IPS-20b (cell line): ENCODE measurements at regions not wholly inside any gene's neighbourhood (a gene's known extent, or its start where the extent isn't known, plus 50 kb on each side); places are given as distances from the start of the nearest gene placed in this dataset.

Experiments used
- H3K27ac ChIP-seq: one replicate; pipeline ENCODE4 v1.5.1; 2013; ENCODE audit warnings: low read length
- H3K27me3 ChIP-seq: 2 replicates; pipeline ENCODE4 v1.6.1; 2013; ENCODE audit warnings: mild to moderate bottlenecking, low read length, inconsistent platforms; ENCODE audit not compliant: insufficient read depth
- H3K36me3 ChIP-seq: 2 replicates; pipeline ENCODE4 v1.6.1; 2013; ENCODE audit warnings: low read depth, mild to moderate bottlenecking, inconsistent platforms, low read length, moderate library complexity; ENCODE audit not compliant: insufficient read depth
- H3K4me1 ChIP-seq: 2 replicates; pipeline ENCODE4 v1.6.1; 2013; ENCODE audit warnings: mild to moderate bottlenecking, control low read depth, inconsistent platforms, low read length, moderate library complexity; ENCODE audit not compliant: insufficient read depth
- H3K4me3 ChIP-seq: 2 replicates; pipeline ENCODE4 v1.5.1; 2013; ENCODE audit warnings: mild to moderate bottlenecking, low read length, inconsistent platforms
- H3K9ac ChIP-seq: 2 replicates; pipeline ENCODE4 v1.6.1; 2013; ENCODE audit warnings: low read depth, mild to moderate bottlenecking, inconsistent platforms, low read length, moderate library complexity
- H3K9me3 ChIP-seq: 2 replicates; pipeline ENCODE4 v1.6.1; 2013; ENCODE audit warnings: mild to moderate bottlenecking, low read depth, low read length, inconsistent platforms; ENCODE audit not compliant: insufficient read depth

GRCh38 chr4:188485906-188486305 lies 346.7 kb downstream of the TRIML1 start:
- H3K36me3 ChIP-seq, result no peaks in the 10 kb centered on the region
- H3K27me3 ChIP-seq, result no peaks in the 10 kb centered on the region
- H3K4me3 ChIP-seq, result no peak overlapping the region
- H3K4me1 ChIP-seq, result no peaks in the 10 kb centered on the region
- H3K9me3 ChIP-seq, result no peaks in the 10 kb centered on the region
- no peak overlapping the region for H3K9ac ChIP-seq
- no peak overlapping the region for H3K27ac ChIP-seq

DNA sequence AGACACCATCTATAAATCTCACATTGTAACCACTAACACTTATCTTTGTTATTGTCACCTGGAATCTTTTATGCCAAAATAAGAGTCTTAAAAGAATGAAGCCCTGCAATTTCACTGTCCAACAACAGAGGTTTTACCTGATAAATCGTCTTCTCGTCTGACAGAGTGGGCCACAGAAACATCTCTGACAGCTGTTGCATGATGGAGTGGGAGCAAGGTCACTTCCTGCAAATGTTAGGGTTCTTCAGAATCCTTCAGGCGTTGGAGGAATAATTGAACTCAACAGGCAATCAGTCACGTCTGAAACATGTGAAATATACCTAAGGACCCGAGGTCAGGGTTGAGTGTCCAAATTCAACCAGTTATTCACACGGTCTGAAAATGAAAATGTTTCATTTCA lies 353.6 kb downstream of the TRIML1 start:
- H3K4me1 ChIP-seq, result no peaks in the 10 kb centered on the region
- no peak overlapping the region for H3K9ac ChIP-seq
- H3K27ac ChIP-seq, result no peak overlapping the region

GRCh38 chr4:188495169-188495568 lies 355.9 kb downstream of the TRIML1 start:
- no peaks in the 10 kb centered on the region for H3K36me3 ChIP-seq
- no peaks in the 10 kb centered on the region for H3K4me1 ChIP-seq
- H3K4me3 ChIP-seq, result no peak overlapping the region
- no peak overlapping the region for H3K27ac ChIP-seq
- H3K9me3 ChIP-seq, result peaks cover 13% of the 10 kb centered on the region; the same call in 1 of the 2 replicates
- no peaks in the 10 kb centered on the region for H3K27me3 ChIP-seq
- H3K9ac ChIP-seq, result no peak overlapping the region

More for the DNA sequence above, 353.6 kb downstream of the TRIML1 start:
- Histone ChIP-seq H3K36me3 (no peaks in the 10 kb centered on the region), H3K27me3 (no peaks in the 10 kb centered on the region), H3K9me3 (peaks cover 13% of the 10 kb centered on the region; the same call in 1 of the 2 replicates), H3K4me3 (no peak overlapping the region)

DNA sequence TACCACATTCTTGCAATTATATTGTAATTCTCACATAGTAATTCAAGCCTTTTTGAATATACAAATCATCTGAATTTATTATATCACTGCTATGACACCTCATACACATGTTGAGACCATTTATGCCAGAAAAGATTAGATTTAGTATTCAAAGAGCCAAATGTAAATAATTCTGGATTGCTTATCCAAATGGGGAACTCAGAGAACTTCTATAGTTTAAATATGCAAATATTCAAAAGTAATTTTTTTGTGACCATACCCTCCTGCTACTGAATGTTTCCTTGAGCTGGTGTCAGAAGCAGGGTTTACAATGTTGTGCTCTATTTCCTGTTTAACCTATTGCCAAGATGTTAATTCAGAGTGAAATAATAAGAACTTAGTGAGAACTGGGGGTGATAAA lies 372.2 kb downstream of the TRIML1 start:
- Histone ChIP-seq H3K27ac (no peak overlapping the region), H3K4me1 (no peaks in the 10 kb centered on the region), H3K27me3 (no peaks in the 10 kb centered on the region), H3K9me3 (no peaks in the 10 kb centered on the region), H3K36me3 (no peaks in the 10 kb centered on the region), H3K4me3 (no peak overlapping the region), H3K9ac (no peak overlapping the region)

GRCh38 chr4:188532751-188533150 lies 393.5 kb downstream of the TRIML1 start:
- Histone ChIP-seq H3K9ac (no peak overlapping the region), H3K4me3 (no peak overlapping the region), H3K27me3 (no peaks in the 10 kb centered on the region), H3K4me1 (no peaks in the 10 kb centered on the region; the same call in 1 of the 2 replicates), H3K36me3 (no peaks in the 10 kb centered on the region), H3K27ac (no peak overlapping the region), H3K9me3 (peaks cover under 1% of the 10 kb centered on the region; the same call in 1 of the 2 replicates)

GRCh38 chr4:188534297-188534696 lies 395.1 kb downstream of the TRIML1 start:
- Histone ChIP-seq H3K27ac (no peak overlapping the region), H3K9ac (no peak overlapping the region), H3K27me3 (no peaks in the 10 kb centered on the region), H3K4me3 (no peak overlapping the region), H3K36me3 (no peaks in the 10 kb centered on the region), H3K4me1 (no peaks in the 10 kb centered on the region; the same call in 1 of the 2 replicates), H3K9me3 (peaks cover 13% of the 10 kb centered on the region)

DNA sequence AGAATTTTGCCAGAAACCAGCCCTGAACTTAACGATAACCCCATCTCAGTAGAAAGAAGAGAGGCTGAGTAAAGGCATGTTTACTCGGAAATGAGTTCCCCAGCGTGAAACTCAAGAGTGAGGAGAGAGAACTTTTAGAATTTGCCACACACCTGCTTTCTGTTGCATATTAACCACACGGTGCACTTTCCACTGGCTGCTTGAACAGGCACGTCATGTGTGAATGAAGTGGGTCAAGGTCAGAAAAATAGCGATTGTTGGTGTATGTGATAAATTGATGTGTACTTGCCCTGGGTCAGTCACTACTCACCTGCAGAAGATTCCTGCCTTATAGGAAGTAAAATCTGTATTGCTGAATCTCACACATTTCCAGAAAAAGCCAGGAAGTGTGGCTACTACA lies 395.7 kb downstream of the TRIML1 start:
- Histone ChIP-seq H3K9me3 (peaks cover 18% of the 10 kb centered on the region), H3K9ac (no peak overlapping the region), H3K27ac (no peak overlapping the region), H3K27me3 (no peaks in the 10 kb centered on the region), H3K4me1 (no peaks in the 10 kb centered on the region; the same call in 1 of the 2 replicates), H3K4me3 (no peak overlapping the region), H3K36me3 (no peaks in the 10 kb centered on the region)

DNA sequence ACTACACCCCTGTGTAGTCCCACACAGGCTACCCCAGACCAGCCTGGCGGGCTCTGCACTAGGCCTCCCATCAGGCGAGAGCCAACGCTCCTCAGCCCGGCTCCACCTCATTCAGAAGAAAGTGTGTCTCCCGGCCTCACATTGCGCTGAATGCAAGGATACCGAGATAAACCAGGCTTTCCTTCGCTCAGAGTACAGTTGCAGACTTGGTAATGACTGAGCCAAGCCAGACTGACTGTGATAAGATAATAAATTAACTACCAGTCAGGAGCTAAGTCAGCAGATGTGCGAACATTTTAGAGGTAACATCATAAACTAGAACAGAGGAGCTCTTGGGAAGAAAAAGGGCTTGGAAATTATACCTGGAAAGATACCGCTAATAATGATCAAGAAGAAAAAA lies 397.6 kb downstream of the TRIML1 start:
- H3K27me3 ChIP-seq, result no peaks in the 10 kb centered on the region
- no peak overlapping the region for H3K9ac ChIP-seq
- no peak overlapping the region for H3K4me3 ChIP-seq
- H3K27ac ChIP-seq, result no peak overlapping the region
- H3K9me3 ChIP-seq, result peaks cover 18% of the 10 kb centered on the region
- H3K36me3 ChIP-seq, result no peaks in the 10 kb centered on the region
- H3K4me1 ChIP-seq, result no peaks in the 10 kb centered on the region; the same call in 1 of the 2 replicates

GRCh38 chr4:188550296-188550695 lies 411.1 kb downstream of the TRIML1 start:
- no peak overlapping the region for H3K27ac ChIP-seq
- H3K4me1 ChIP-seq, result no peaks in the 10 kb centered on the region
- H3K27me3 ChIP-seq, result no peaks in the 10 kb centered on the region
- H3K36me3 ChIP-seq, result no peaks in the 10 kb centered on the region
- no peaks in the 10 kb centered on the region for H3K9me3 ChIP-seq
- H3K4me3 ChIP-seq, result no peak overlapping the region
- no peak overlapping the region for H3K9ac ChIP-seq

DNA sequence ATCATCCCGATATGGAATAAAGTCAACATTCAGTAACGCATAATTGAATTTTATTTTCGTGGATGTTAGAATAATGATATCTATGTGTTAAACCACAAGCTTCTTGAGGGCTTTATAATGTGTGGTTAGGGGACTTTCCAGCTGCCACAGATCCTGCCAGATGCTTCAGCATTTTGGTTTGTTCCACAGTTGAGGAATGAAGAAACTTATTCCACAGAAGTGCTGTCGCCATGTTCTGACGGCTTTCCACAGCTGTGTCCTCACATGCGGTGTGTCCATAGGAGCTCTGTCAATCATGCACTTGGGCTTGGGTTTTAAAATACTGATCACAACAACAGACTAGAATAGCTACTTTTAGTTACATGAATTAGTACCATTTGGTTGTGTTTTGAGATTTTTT lies 411.9 kb downstream of the TRIML1 start:
- Histone ChIP-seq H3K9me3 (no peaks in the 10 kb centered on the region), H3K27ac (no peak overlapping the region), H3K4me1 (no peaks in the 10 kb centered on the region), H3K36me3 (no peaks in the 10 kb centered on the region), H3K4me3 (no peak overlapping the region), H3K27me3 (no peaks in the 10 kb centered on the region), H3K9ac (no peak overlapping the region)

GRCh38 chr4:188552741-188553275 lies 413.6 kb downstream of the TRIML1 start:
- no peak overlapping the region for H3K27ac ChIP-seq
- H3K9ac ChIP-seq, result no peak overlapping the region
- H3K4me1 ChIP-seq, result no peaks in the 10 kb centered on the region
- no peaks in the 10 kb centered on the region for H3K27me3 ChIP-seq
- no peaks in the 10 kb centered on the region for H3K36me3 ChIP-seq
- H3K4me3 ChIP-seq, result no peak overlapping the region
- H3K9me3 ChIP-seq, result no peaks in the 10 kb centered on the region

DNA sequence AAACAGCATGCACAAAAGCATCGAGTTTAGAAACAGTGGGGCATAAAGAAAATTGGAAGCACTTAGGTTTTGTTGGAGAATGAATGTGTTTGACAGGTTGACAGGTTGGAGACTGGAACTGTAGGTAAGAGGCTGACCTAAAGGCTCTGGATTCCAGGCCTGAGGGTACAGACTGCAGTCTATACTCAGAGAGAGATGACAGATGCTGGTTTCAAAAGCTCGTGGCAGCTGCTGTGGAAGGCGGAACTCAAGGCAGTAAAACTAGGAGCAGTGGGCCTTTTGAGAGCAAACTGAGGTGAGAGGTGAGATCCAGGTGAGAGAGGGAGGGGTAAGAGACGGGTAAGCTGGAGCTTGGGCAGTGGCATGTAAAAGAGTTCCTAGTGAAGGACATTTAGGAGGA lies 415.2 kb downstream of the TRIML1 start:
- Histone ChIP-seq H3K9ac (no peak overlapping the region), H3K4me1 (no peaks in the 10 kb centered on the region), H3K27ac (no peak overlapping the region), H3K27me3 (no peaks in the 10 kb centered on the region), H3K4me3 (no peak overlapping the region), H3K9me3 (no peaks in the 10 kb centered on the region), H3K36me3 (no peaks in the 10 kb centered on the region)
